ENCODE measurements at regions not wholly inside any gene's neighbourhood (a gene's known extent, or its start where the extent isn't known, plus 50 kb on each side); places are given as distances from the start of the nearest gene placed in this dataset.

- peak in 2 of 8 donors; percentile 30 to 46 for ATAC-seq
- DNase-seq = no peak
- H3K9me3 ChIP-seq = no peaks in the 10 kb centered on the region
- peaks cover 0 to 17% (median 2%) of the 10 kb centered on the region in 9 donors for H3K4me1 ChIP-seq
- no peak for TF ChIP-seq CTCF (IDR thresholded peaks at IDR 0.05)
- no peaks in the 10 kb centered on the region for H3K27me3 ChIP-seq
- H3K4me3 ChIP-seq = no peak overlapping the region
- no peaks in the 10 kb centered on the region for H3K36me3 ChIP-seq
- no peak overlapping the region for H3K27ac ChIP-seq
- intact Hi-C loops (cut with DNase I) = no loop called here
- 82 to 86% methylated on average over 6 of the region's 6 CpGs for WGBS, 2 donors
Measured at GRCh38 chr21:38979271-38980121, 173.8 kb downstream of the ETS2 start.

GRCh38 chr21:38976900-38977299 lies 171.2 kb downstream of the ETS2 start:
- Histone ChIP-seq H3K4me3 (no peak overlapping the region), H3K4me1 (peaks cover 0 to 12% (median 0%) of the 10 kb centered on the region in 9 donors), H3K27me3 (no peaks in the 10 kb centered on the region), H3K36me3 (no peaks in the 10 kb centered on the region), H3K27ac (no peak overlapping the region), H3K9me3 (no peaks in the 10 kb centered on the region)
- no peak for ATAC-seq
- no peak for DNase-seq
- no peak for TF ChIP-seq CTCF (IDR thresholded peaks at IDR 0.05)
- WGBS, 2 donors = 84% methylated on average over 8 of the region's 8 CpGs
- intact Hi-C loops (cut with DNase I) = no loop called here

- no peaks in the 10 kb centered on the region for H3K27me3 ChIP-seq
- intact Hi-C loops (cut with DNase I) = loop anchor here in 1 of 10 donors (5.0 kb wide), 1 partner anchor 46 kb away; no protein-coding TSS in a partner anchor
- H3K4me3 ChIP-seq = no peak overlapping the region
- DNase-seq (no peak), ATAC-seq (no peak)
- TF ChIP-seq CTCF (IDR thresholded peaks at IDR 0.05) = no peak
- H3K36me3 ChIP-seq = no peaks in the 10 kb centered on the region
- H3K4me1 ChIP-seq = peaks cover 0 to 6% (median 0%) of the 10 kb centered on the region in 9 donors
- no peaks in the 10 kb centered on the region for H3K9me3 ChIP-seq
- WGBS, 2 donors = 97 to 98% methylated on average over 6 of the region's 6 CpGs
- no peak overlapping the region for H3K27ac ChIP-seq
Measured at GRCh38 chr21:38973552-38973951, 167.8 kb downstream of the ETS2 start.

- Histone ChIP-seq H3K9me3 (no peaks in the 10 kb centered on the region), H3K27me3 (no peaks in the 10 kb centered on the region), H3K36me3 (no peaks in the 10 kb centered on the region), H3K27ac (no peak overlapping the region), H3K4me3 (no peak overlapping the region), H3K4me1 (peaks cover 0 to 6% (median 0%) of the 10 kb centered on the region in 9 donors)
- 80 to 84% methylated on average over 8 to 9 of the region's 10 CpGs for WGBS, 2 donors
- no peak for ATAC-seq
- no peak for TF ChIP-seq CTCF (IDR thresholded peaks at IDR 0.05)
- intact Hi-C loops (cut with DNase I) = loop anchor here in 1 of 10 donors (5.0 kb wide), 1 partner anchor 45 kb away; no protein-coding TSS in a partner anchor
- DNase-seq = no peak
Measured at GRCh38 chr21:38972078-38972477, 166.3 kb downstream of the ETS2 start.
